ENCODE measurements at regions not wholly inside any gene's neighbourhood (a gene's known extent, or its start where the extent isn't known, plus 50 kb on each side); places are given as distances from the start of the nearest gene placed in this dataset.
"Not testable (repeated sequence)": the region's sequence is repeated elsewhere in the genome, so short reads cannot be mapped to it uniquely, and the experiment has no call there.

GRCh38 chr7:55688684-55689681 lies 116.7 kb upstream of the VOPP1 start:
- H3K36me3 ChIP-seq (replicated peaks); DNase-seq (ENCODE audit: low spot score in 2 of 2); H3K4me3 ChIP-seq; H3K4me1 ChIP-seq; H3K9me3 ChIP-seq; H3K27me3 ChIP-seq (ENCODE audit: low read depth); in situ Hi-C loops (cut with MboI; ENCODE audit: low sequenced_read_pairs): not testable (repeated sequence)

- H3K27me3 ChIP-seq (ENCODE audit: low read depth); DNase-seq (ENCODE audit: low spot score in 2 of 2); H3K9me3 ChIP-seq; H3K4me1 ChIP-seq; in situ Hi-C loops (cut with MboI; ENCODE audit: low sequenced_read_pairs); H3K4me3 ChIP-seq; H3K36me3 ChIP-seq (replicated peaks): not testable (repeated sequence)
These were observed 116.0 kb upstream of the VOPP1 start for GRCh38 chr7:55688261-55688660.

GRCh38 chr7:55687252-55687651 lies 115.0 kb upstream of the VOPP1 start:
- H3K4me1 ChIP-seq; in situ Hi-C loops (cut with MboI; ENCODE audit: low sequenced_read_pairs); H3K27me3 ChIP-seq (ENCODE audit: low read depth); H3K36me3 ChIP-seq (replicated peaks); DNase-seq (ENCODE audit: low spot score in 2 of 2); H3K4me3 ChIP-seq; H3K9me3 ChIP-seq: not testable (repeated sequence)

DNA sequence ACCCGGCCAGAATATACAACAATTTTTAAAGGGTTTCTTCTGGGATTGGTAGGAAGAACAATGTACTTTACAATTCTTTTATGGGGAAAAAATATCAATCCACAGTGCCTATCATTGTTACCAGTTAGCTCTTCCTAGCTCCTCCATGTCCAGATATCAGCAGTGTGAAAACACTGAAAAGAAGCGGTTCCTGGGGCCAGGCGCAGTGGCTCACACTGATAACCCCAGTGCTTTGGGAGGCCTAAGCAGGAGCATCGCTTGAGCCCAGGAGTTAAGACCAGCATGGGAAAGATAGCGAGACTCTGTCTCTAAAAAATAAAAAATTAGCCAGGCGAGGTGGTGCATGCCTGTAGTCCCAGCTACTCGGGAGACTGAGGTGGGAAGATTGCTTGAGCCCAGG lies 114.5 kb upstream of the VOPP1 start:
- H3K4me3 ChIP-seq; H3K9me3 ChIP-seq; H3K27me3 ChIP-seq (ENCODE audit: low read depth); in situ Hi-C loops (cut with MboI; ENCODE audit: low sequenced_read_pairs); H3K36me3 ChIP-seq (replicated peaks); DNase-seq (ENCODE audit: low spot score in 2 of 2); H3K4me1 ChIP-seq: not testable (repeated sequence)

DNA sequence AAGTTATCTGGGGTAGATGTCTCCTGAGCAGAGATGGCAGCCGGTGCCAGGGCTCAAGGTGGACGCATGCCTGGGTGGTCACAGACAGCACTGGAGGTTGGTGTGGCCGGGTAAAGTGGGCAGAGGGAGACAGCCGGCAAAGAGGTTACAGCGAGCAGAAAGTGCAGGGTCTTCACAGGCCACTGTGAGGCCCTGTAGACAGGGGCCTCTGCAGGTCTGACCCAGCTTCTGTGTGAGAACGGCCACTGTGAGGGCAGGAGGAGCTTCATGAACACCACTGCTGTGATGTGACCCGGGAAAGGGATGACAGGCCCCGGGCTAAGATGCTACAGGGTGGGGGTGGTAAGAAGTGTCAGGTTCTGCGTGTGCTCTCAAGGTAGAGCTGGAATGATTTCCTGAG lies 111.2 kb upstream of the VOPP1 start:
- H3K4me1 ChIP-seq; H3K27me3 ChIP-seq (ENCODE audit: low read depth); DNase-seq (ENCODE audit: low spot score in 2 of 2); H3K4me3 ChIP-seq; H3K9me3 ChIP-seq; H3K36me3 ChIP-seq (replicated peaks); in situ Hi-C loops (cut with MboI; ENCODE audit: low sequenced_read_pairs): not testable (repeated sequence)

GRCh38 chr7:55675589-55675988 lies 103.3 kb upstream of the VOPP1 start:
- DNase-seq (ENCODE audit: low spot score in 2 of 2); H3K36me3 ChIP-seq (replicated peaks); H3K4me1 ChIP-seq; H3K9me3 ChIP-seq; H3K4me3 ChIP-seq; H3K27me3 ChIP-seq (ENCODE audit: low read depth); in situ Hi-C loops (cut with MboI; ENCODE audit: low sequenced_read_pairs): not testable (repeated sequence)

- in situ Hi-C loops (cut with MboI; ENCODE audit: low sequenced_read_pairs); H3K27me3 ChIP-seq (ENCODE audit: low read depth); H3K4me3 ChIP-seq; H3K9me3 ChIP-seq; H3K4me1 ChIP-seq; H3K36me3 ChIP-seq (replicated peaks); DNase-seq (ENCODE audit: low spot score in 2 of 2): not testable (repeated sequence)
These were observed 101.2 kb upstream of the VOPP1 start for GRCh38 chr7:55673525-55673924.

- H3K27me3 ChIP-seq (ENCODE audit: low read depth); H3K4me1 ChIP-seq; H3K4me3 ChIP-seq; in situ Hi-C loops (cut with MboI; ENCODE audit: low sequenced_read_pairs); H3K9me3 ChIP-seq; DNase-seq (ENCODE audit: low spot score in 2 of 2); H3K36me3 ChIP-seq (replicated peaks): not testable (repeated sequence)
These were observed 99.8 kb upstream of the VOPP1 start for GRCh38 chr7:55672084-55672483.

GRCh38 chr7:55657654-55658053 lies 85.4 kb upstream of the VOPP1 start:
- Histone ChIP-seq H3K4me1 (no peaks in the 10 kb centered on the region), H3K36me3 (replicated peaks) (no peaks in the 10 kb centered on the region), H3K4me3 (no peak overlapping the region), H3K9me3 (no peaks in the 10 kb centered on the region), H3K27me3 (ENCODE audit: low read depth) (no peaks in the 10 kb centered on the region; the same call in 1 of the 2 replicates)
- in situ Hi-C loops (cut with MboI; ENCODE audit: low sequenced_read_pairs) = no loop called here
- DNase-seq (ENCODE audit: low spot score in 2 of 2) = no peak

GRCh38 chr7:55651057-55651456 lies 78.8 kb upstream of the VOPP1 start:
- Histone ChIP-seq H3K36me3 (replicated peaks) (no peaks in the 10 kb centered on the region), H3K4me1 (no peaks in the 10 kb centered on the region), H3K27me3 (ENCODE audit: low read depth) (no peaks in the 10 kb centered on the region), H3K9me3 (no peaks in the 10 kb centered on the region), H3K4me3 (no peak overlapping the region)
- in situ Hi-C loops (cut with MboI; ENCODE audit: low sequenced_read_pairs) = no loop called here
- DNase-seq (ENCODE audit: low spot score in 2 of 2) = no peak

GRCh38 chr7:55649238-55649637 lies 76.9 kb upstream of the VOPP1 start:
- H3K4me3 ChIP-seq = no peak overlapping the region
- no peaks in the 10 kb centered on the region for H3K9me3 ChIP-seq
- DNase-seq (ENCODE audit: low spot score in 2 of 2) = no peak
- H3K4me1 ChIP-seq = no peaks in the 10 kb centered on the region
- no peaks in the 10 kb centered on the region for H3K27me3 ChIP-seq (ENCODE audit: low read depth)
- H3K36me3 ChIP-seq (replicated peaks) = no peaks in the 10 kb centered on the region
- in situ Hi-C loops (cut with MboI; ENCODE audit: low sequenced_read_pairs) = loop anchor here (10.0 kb wide), 2 partner anchors 316 to 426 kb away; partner anchors contain the start of gene NIPSNAP2

DNA sequence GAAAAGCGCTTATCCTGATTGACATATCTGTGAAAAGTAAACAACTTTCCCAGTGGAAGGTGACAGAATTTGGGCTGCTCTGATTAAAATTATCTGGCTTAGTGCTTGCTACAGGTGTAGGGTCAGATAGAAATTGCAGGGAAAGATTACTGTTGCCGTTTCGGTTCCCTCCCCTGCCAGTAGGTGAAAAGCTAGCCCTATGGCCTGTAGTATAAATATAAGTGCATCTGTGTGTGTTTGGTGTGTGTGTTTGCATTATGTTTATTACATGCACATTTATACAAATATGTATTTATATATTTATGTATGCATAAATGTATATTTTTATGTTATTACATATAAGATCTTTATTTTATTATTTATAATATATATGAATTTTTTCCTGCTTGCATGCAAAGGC lies 72.3 kb upstream of the VOPP1 start:
- H3K4me1 ChIP-seq = no peaks in the 10 kb centered on the region
- H3K9me3 ChIP-seq = no peaks in the 10 kb centered on the region
- no peak for DNase-seq (ENCODE audit: low spot score in 2 of 2)
- H3K36me3 ChIP-seq (replicated peaks) = no peaks in the 10 kb centered on the region
- no peak overlapping the region for H3K4me3 ChIP-seq
- in situ Hi-C loops (cut with MboI; ENCODE audit: low sequenced_read_pairs) = loop anchor here (10.0 kb wide), 2 partner anchors 320 to 430 kb away; partner anchors contain the start of gene NIPSNAP2
- H3K27me3 ChIP-seq (ENCODE audit: low read depth) = no peaks in the 10 kb centered on the region

DNA sequence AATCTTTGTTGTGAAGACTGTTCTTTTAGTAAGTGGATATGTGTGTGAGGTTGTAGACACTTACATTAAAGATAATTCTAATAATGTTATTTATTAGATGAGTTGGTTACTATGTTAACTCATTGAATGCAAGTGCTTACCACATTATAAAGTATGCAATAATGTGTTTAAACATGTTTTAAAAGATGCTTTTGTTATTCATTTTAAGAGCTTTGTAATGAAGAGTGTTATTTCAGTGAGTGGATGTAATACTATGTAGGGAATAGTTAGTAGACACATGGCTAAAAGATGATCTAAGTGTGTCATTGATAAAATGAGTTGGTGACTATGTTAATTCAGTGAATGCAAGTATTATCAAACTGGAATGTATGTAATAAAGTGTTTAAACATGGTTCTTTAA lies 70.0 kb upstream of the VOPP1 start:
- H3K4me1 ChIP-seq = no peaks in the 10 kb centered on the region
- H3K27me3 ChIP-seq (ENCODE audit: low read depth) = no peaks in the 10 kb centered on the region
- in situ Hi-C loops (cut with MboI; ENCODE audit: low sequenced_read_pairs) = loop anchor here (10.0 kb wide), 2 partner anchors 323 to 433 kb away; partner anchors contain the start of gene NIPSNAP2
- no peaks in the 10 kb centered on the region for H3K9me3 ChIP-seq
- no peak for DNase-seq (ENCODE audit: low spot score in 2 of 2)
- no peaks in the 10 kb centered on the region for H3K36me3 ChIP-seq (replicated peaks)
- H3K4me3 ChIP-seq = no peak overlapping the region

DNA sequence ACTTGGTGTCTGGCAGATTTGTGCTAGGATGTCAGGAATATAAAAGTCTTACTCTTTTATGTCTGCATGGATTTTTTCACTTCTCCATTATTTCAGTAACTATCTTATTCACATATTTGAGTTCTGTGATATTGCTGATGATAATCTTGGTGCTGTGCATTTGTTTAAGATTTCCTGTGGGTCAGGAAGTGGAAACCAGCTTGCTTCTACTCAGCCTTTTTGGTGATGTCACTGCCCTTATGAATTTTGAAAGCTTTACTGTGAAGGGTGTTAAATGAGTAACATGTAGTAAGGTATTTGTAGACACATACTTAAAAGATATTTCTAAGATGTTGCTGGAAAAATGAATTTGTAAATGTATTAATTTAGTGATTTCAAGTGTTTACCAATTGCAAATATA lies 69.5 kb upstream of the VOPP1 start:
- no peaks in the 10 kb centered on the region for H3K9me3 ChIP-seq
- no peaks in the 10 kb centered on the region for H3K27me3 ChIP-seq (ENCODE audit: low read depth)
- no peak for DNase-seq (ENCODE audit: low spot score in 2 of 2)
- H3K4me3 ChIP-seq = no peak overlapping the region
- in situ Hi-C loops (cut with MboI; ENCODE audit: low sequenced_read_pairs) = loop anchor here (10.0 kb wide), 2 partner anchors 323 to 433 kb away; partner anchors contain the start of gene NIPSNAP2
- no peaks in the 10 kb centered on the region for H3K4me1 ChIP-seq
- no peaks in the 10 kb centered on the region for H3K36me3 ChIP-seq (replicated peaks)
